ENCODE measurements at regions not wholly inside any gene's neighbourhood (a gene's known extent, or its start where the extent isn't known, plus 50 kb on each side); places are given as distances from the start of the nearest gene placed in this dataset.
"Not testable (repeated sequence)": the region's sequence is repeated elsewhere in the genome, so short reads cannot be mapped to it uniquely, and the experiment has no call there.

- Histone ChIP-seq H3K9me3 (ENCODE audit: control insufficient read depth in 1 of 2, insufficient read depth in 1 of 2, low read depth in 1 of 2, low read length in 2 of 2) (no peaks in the 10 kb centered on the region), H3K9me2 (ENCODE audit: insufficient read depth) (no peaks in the 10 kb centered on the region), H2AFZ (ENCODE audit: low read depth, low read length, poor library complexity, severe bottlenecking) (no peak overlapping the region), H3K4me2 (ENCODE audit: low read length) (no peak overlapping the region), H3K36me3 (ENCODE audit: control insufficient read depth in 1 of 2, insufficient read depth in 2 of 2, low read length in 2 of 2) (no peaks in the 10 kb centered on the region), H3K27ac (ENCODE audit: low read depth, low read length) (no peak overlapping the region), H4K20me1 (ENCODE audit: insufficient read depth) (no peaks in the 10 kb centered on the region), H3K4me1 (ENCODE audit: control insufficient read depth in 1 of 2, insufficient read depth in 2 of 2, low read length in 2 of 2) (no peaks in the 10 kb centered on the region), H3K79me2 (ENCODE audit: insufficient read depth, low read length) (no peaks in the 10 kb centered on the region), H3K9ac (ENCODE audit: low read length) (no peak overlapping the region), H3K27me3 (ENCODE audit: insufficient read depth, low read length) (peaks cover 6% of the 10 kb centered on the region; the same call in 1 of the 2 replicates), H3K4me3 (replicated peaks in 1 of 2; ENCODE audit: low read depth in 1 of 2, low read length in 2 of 2) (no peak overlapping the region)
- TF ChIP-seq FOSL1 (IDR thresholded peaks at IDR 0.05; ENCODE audit: low read depth) (no peak), CEBPB (IDR thresholded peaks at IDR 0.05; ENCODE audit: low read depth) (no peak), ELF1 (IDR thresholded peaks at IDR 0.05; ENCODE audit: borderline replicate concordance, low read depth) (no peak), TCF7L2 (IDR thresholded peaks at IDR 0.05; ENCODE audit: borderline replicate concordance, extremely low read depth, insufficient read depth, insufficient read length) (no peak), ZFX (IDR thresholded peaks at IDR 0.05) (no peak), CTCF (IDR thresholded peaks at IDR 0.05 in 2 of 3, conservative IDR thresholded peaks at IDR 0.05 in 1 of 3; ENCODE audit: borderline replicate concordance in 1 of 3, insufficient read depth in 1 of 3, low read depth in 2 of 3, low read length in 2 of 3) (no peak), POLR2A (IDR thresholded peaks at IDR 0.05; ENCODE audit: borderline replicate concordance, extremely low read depth, insufficient read depth, insufficient read length) (no peak), SP1 (IDR thresholded peaks at IDR 0.05; ENCODE audit: low read depth) (no peak), MAX (IDR thresholded peaks at IDR 0.05) (no peak), EZH2 (IDR thresholded peaks at IDR 0.05) (no peak), SRF (IDR thresholded peaks at IDR 0.05; ENCODE audit: low read depth) (no peak), EGR1 (IDR thresholded peaks at IDR 0.05; ENCODE audit: low read depth) (no peak), RAD21 (IDR thresholded peaks at IDR 0.05; ENCODE audit: low read depth) (no peak), POLR2AphosphoS5 (IDR thresholded peaks at IDR 0.05; ENCODE audit: low read depth, low read length) (no peak), CBX3 (IDR thresholded peaks at IDR 0.05; ENCODE audit: low read depth) (no peak), ZNF274 (IDR thresholded peaks at IDR 0.05; ENCODE audit: low read depth, low read length) (no peak), SIN3A (IDR thresholded peaks at IDR 0.05; ENCODE audit: low read depth) (no peak)
- CTCF ChIA-PET: no interaction called here
- POLR2A ChIA-PET: no interaction called here
- BruUV-seq (replicated peaks): no TSS peak
- intact Hi-C loops (cut with micrococcal nuclease): no loop called here
- DNase-seq (ENCODE audit: low read depth, low spot score) (no peak), ATAC-seq (no peak)
- RAD21 ChIA-PET (ENCODE audit: low non-redundant PET in 1 of 2, low total read pairs in 2 of 2, uncharacterized antibody in 2 of 2, unreplicated experiment in 2 of 2): no interaction called here
Observed at GRCh38 chr22:25282671-25283561, 63.5 kb downstream of the CRYBB2 start.

GRCh38 chr22:25288481-25288880, 69.0 kb downstream of the CRYBB2 start:
- DNase-seq (ENCODE audit: low read depth, low spot score); H3K27me3 ChIP-seq (ENCODE audit: insufficient read depth, low read length); RAD21 ChIA-PET (ENCODE audit: low non-redundant PET in 1 of 2, low total read pairs in 2 of 2, uncharacterized antibody in 2 of 2, unreplicated experiment in 2 of 2); H3K36me3 ChIP-seq (ENCODE audit: control insufficient read depth in 1 of 2, insufficient read depth in 2 of 2, low read length in 2 of 2); BruUV-seq (replicated peaks); H2AFZ ChIP-seq (ENCODE audit: low read depth, low read length, poor library complexity, severe bottlenecking); ATAC-seq; H3K4me1 ChIP-seq (ENCODE audit: control insufficient read depth in 1 of 2, insufficient read depth in 2 of 2, low read length in 2 of 2); H3K9ac ChIP-seq (ENCODE audit: low read length); H3K27ac ChIP-seq (ENCODE audit: low read depth, low read length); POLR2A ChIA-PET; H3K4me2 ChIP-seq (ENCODE audit: low read length); H3K9me2 ChIP-seq (ENCODE audit: insufficient read depth); intact Hi-C loops (cut with micrococcal nuclease); CTCF ChIA-PET; H3K79me2 ChIP-seq (ENCODE audit: insufficient read depth, low read length); H3K9me3 ChIP-seq (ENCODE audit: control insufficient read depth in 1 of 2, insufficient read depth in 1 of 2, low read depth in 1 of 2, low read length in 2 of 2); H3K4me3 ChIP-seq (replicated peaks in 1 of 2; ENCODE audit: low read depth in 1 of 2, low read length in 2 of 2); H4K20me1 ChIP-seq (ENCODE audit: insufficient read depth): not testable (repeated sequence)
